ENCODE measurements at regions not wholly inside any gene's neighbourhood (a gene's known extent, or its start where the extent isn't known, plus 50 kb on each side); places are given as distances from the start of the nearest gene placed in this dataset.

DNA sequence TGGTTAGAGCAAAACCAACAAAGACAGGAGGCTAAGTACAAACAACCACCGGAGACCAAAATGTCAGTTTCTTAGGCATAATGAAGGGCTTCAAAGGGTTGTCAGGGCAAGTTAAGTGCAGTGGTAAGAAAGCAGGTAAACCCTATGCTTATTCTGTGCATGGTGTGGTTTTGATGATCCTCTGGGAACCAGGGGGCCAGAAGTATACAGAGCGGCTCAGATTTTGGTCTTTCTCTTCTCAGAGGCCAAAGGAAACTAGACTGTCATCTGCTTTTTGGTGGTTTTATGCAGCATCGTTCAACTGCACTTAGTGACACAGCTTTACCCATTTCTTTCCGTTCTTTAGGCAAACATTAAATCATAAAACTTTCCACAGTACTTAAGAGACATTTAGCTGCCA, 332.7 kb upstream of the CELF2 start:
- Histone ChIP-seq H4K20me1 (ENCODE audit: low read depth, low read length) (no peaks in the 10 kb centered on the region), H3K9me3 (ENCODE audit: insufficient read depth, low read length) (no peaks in the 10 kb centered on the region), H3K9ac (ENCODE audit: low read length) (no peak overlapping the region), H3K4me3 (ENCODE audit: insufficient read depth, low read length, poor library complexity, severe bottlenecking) (no peak overlapping the region), H3K36me3 (ENCODE audit: low read length) (no peaks in the 10 kb centered on the region), H3K79me2 (ENCODE audit: insufficient read depth, low read length) (no peaks in the 10 kb centered on the region), H2AFZ (ENCODE audit: low read depth, low read length, severe bottlenecking) (no peak overlapping the region), H3K4me2 (ENCODE audit: low read depth, low read length, poor library complexity, severe bottlenecking) (no peak overlapping the region), H3F3A (ENCODE audit: insufficient read depth) (no peaks in the 10 kb centered on the region), H3K9me2 (replicated peaks; ENCODE audit: insufficient read depth, low read length) (no peaks in the 10 kb centered on the region), H3K27ac (ENCODE audit: low read depth, low read length) (no peak overlapping the region), H3K27me3 (ENCODE audit: low read length) (no peaks in the 10 kb centered on the region)
- TF ChIP-seq, protein P1, sequence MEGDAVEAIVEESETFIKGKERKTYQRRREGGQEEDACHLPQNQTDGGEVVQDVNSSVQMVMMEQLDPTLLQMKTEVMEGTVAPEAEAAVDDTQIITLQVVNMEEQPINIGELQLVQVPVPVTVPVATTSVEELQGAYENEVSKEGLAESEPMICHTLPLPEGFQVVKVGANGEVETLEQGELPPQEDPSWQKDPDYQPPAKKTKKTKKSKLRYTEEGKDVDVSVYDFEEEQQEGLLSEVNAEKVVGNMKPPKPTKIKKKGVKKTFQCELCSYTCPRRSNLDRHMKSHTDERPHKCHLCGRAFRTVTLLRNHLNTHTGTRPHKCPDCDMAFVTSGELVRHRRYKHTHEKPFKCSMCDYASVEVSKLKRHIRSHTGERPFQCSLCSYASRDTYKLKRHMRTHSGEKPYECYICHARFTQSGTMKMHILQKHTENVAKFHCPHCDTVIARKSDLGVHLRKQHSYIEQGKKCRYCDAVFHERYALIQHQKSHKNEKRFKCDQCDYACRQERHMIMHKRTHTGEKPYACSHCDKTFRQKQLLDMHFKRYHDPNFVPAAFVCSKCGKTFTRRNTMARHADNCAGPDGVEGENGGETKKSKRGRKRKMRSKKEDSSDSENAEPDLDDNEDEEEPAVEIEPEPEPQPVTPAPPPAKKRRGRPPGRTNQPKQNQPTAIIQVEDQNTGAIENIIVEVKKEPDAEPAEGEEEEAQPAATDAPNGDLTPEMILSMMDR (IDR thresholded peaks at IDR 0.05; ENCODE audit: insufficient read depth, low read length, poor library complexity, severe bottlenecking), result no peak
- TF ChIP-seq EZH2phosphoT487 (conservative IDR thresholded peaks at IDR 0.05; ENCODE audit: low read length), result no peak

DNA sequence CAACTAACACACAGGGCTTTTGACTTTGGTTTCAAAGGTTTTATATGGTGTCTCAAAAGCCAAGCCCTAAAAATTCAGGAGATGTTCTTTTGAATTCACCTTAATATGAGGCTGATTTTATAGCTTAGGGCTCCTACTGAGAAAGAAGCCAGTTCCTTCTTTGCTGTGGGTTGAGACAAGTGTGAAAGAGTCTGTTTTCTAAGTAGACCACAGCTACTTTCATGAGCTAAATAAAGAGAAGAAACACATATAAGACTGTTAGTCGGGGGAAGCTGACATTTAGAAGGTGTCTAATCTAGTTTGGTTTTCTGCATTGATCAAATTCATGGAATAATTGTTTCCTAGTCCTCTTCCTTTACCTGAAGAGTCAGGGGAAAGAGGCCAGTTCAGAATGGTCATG, 332.1 kb upstream of the CELF2 start:
- Histone ChIP-seq H3K79me2 (ENCODE audit: insufficient read depth, low read length) (no peaks in the 10 kb centered on the region), H3K4me3 (ENCODE audit: insufficient read depth, low read length, poor library complexity, severe bottlenecking) (no peak overlapping the region), H3K27me3 (ENCODE audit: low read length) (no peaks in the 10 kb centered on the region), H3K4me2 (ENCODE audit: low read depth, low read length, poor library complexity, severe bottlenecking) (no peak overlapping the region), H3K9ac (ENCODE audit: low read length) (no peak overlapping the region), H4K20me1 (ENCODE audit: low read depth, low read length) (no peaks in the 10 kb centered on the region), H3K27ac (ENCODE audit: low read depth, low read length) (no peak overlapping the region), H3K36me3 (ENCODE audit: low read length) (no peaks in the 10 kb centered on the region), H3K9me2 (replicated peaks; ENCODE audit: insufficient read depth, low read length) (no peaks in the 10 kb centered on the region), H2AFZ (ENCODE audit: low read depth, low read length, severe bottlenecking) (no peak overlapping the region), H3F3A (ENCODE audit: insufficient read depth) (no peaks in the 10 kb centered on the region), H3K9me3 (ENCODE audit: insufficient read depth, low read length) (no peaks in the 10 kb centered on the region)
- TF ChIP-seq, protein P1 (IDR thresholded peaks at IDR 0.05; ENCODE audit: insufficient read depth, low read length, poor library complexity, severe bottlenecking), result no peak
- no peak for TF ChIP-seq EZH2phosphoT487 (conservative IDR thresholded peaks at IDR 0.05; ENCODE audit: low read length)

DNA sequence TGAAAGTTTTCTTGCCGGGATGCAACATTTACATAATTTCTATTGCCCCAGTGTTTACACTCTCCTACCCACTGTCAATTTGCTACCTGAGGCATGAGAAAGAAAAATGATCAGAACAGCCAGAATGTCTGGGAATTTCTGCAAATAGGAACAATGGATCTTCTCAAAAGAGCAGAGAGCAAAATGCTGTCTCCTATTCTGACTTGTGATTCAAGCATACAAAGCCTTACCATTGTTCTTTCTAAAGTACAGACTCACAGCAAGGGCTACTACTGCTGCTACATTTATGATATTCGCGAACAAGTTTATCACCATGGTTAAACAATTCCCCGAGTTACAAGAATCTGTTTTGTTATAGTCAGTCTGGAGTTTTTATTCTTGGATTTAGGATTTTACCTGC, 329.9 kb upstream of the CELF2 start:
- H2AFZ ChIP-seq (ENCODE audit: low read depth, low read length, severe bottlenecking), result no peak overlapping the region

More for the DNA sequence above, 329.9 kb upstream of the CELF2 start:
- H3K9me3 ChIP-seq (ENCODE audit: insufficient read depth, low read length), result no peaks in the 10 kb centered on the region
- H3K9ac ChIP-seq (ENCODE audit: low read length), result no peak overlapping the region
- H3K27me3 ChIP-seq (ENCODE audit: low read length), result no peaks in the 10 kb centered on the region
- H3K9me2 ChIP-seq (replicated peaks; ENCODE audit: insufficient read depth, low read length), result no peaks in the 10 kb centered on the region
- no peaks in the 10 kb centered on the region for H4K20me1 ChIP-seq (ENCODE audit: low read depth, low read length)
- H3K4me3 ChIP-seq (ENCODE audit: insufficient read depth, low read length, poor library complexity, severe bottlenecking), result no peak overlapping the region
- TF ChIP-seq, protein P1 (IDR thresholded peaks at IDR 0.05; ENCODE audit: insufficient read depth, low read length, poor library complexity, severe bottlenecking), result no peak
- no peak for TF ChIP-seq EZH2phosphoT487 (conservative IDR thresholded peaks at IDR 0.05; ENCODE audit: low read length)
- H3K79me2 ChIP-seq (ENCODE audit: insufficient read depth, low read length), result no peaks in the 10 kb centered on the region
- no peak overlapping the region for H3K4me2 ChIP-seq (ENCODE audit: low read depth, low read length, poor library complexity, severe bottlenecking)
- H3K36me3 ChIP-seq (ENCODE audit: low read length), result no peaks in the 10 kb centered on the region
- H3F3A ChIP-seq (ENCODE audit: insufficient read depth), result no peaks in the 10 kb centered on the region
- no peak overlapping the region for H3K27ac ChIP-seq (ENCODE audit: low read depth, low read length)
